H1 (cell line): ENCODE measurements at regions not wholly inside any gene's neighbourhood (a gene's known extent, or its start where the extent isn't known, plus 50 kb on each side); places are given as distances from the start of the nearest gene placed in this dataset.

Experiments
- CTCF ChIA-PET: fragments of 300-600 bp; sonication (Branson Sonifier 250); formaldehyde crosslinking; loops from one replicate; lab custom pipeline; 2021; ENCODE audit not compliant: partially characterized antibody; lab: Charles Lee
- POLR2A ChIA-PET: fragments of 300-600 bp; sonication (Branson Sonifier 250); formaldehyde crosslinking; loops from one replicate; lab custom pipeline; 2021; ENCODE audit warnings: inconsistent platforms; ENCODE audit not compliant: partially characterized antibody; lab: Charles Lee
- DNase-seq, 2 experiments: peaks; one replicate each; pipeline versions ENCODE4 v3.0.0 to v3.0.0-alpha.2; 2010 to 2022; ENCODE audit warnings: low spot score in 2 of 2, low read depth in 1 of 2, mixed read lengths in 1 of 2
- FAIRE-seq: peaks from 2 replicates; lab custom pipeline; 2011; peaks lifted over from hg19 to GRCh38; lab: Jason Lieb, UNC
- H2AFZ ChIP-seq: 2 replicates; pipeline ENCODE4 v1.8.1; 2012; ENCODE audit warnings: low read length, inconsistent platforms
- H2AK5ac ChIP-seq: 2 replicates; pipeline ENCODE4 v1.6.1; 2013; ENCODE audit warnings: low read depth, low read length
- H2BK120ac ChIP-seq: replicated peaks from 2 replicates; pipeline ENCODE3; 2013; ENCODE audit warnings: low read depth, low read length, inconsistent platforms
- H2BK12ac ChIP-seq: 2 replicates; pipeline ENCODE4 v1.6.1; 2013; ENCODE audit warnings: low read depth, low read length
- H2BK15ac ChIP-seq: 2 replicates; pipeline ENCODE4 v1.6.1; 2013; ENCODE audit warnings: low read length
- H2BK20ac ChIP-seq: 2 replicates; pipeline ENCODE4 v1.6.1; 2013; ENCODE audit warnings: low read length
- H2BK5ac ChIP-seq: 2 replicates; pipeline ENCODE4 v1.6.1; 2013; ENCODE audit warnings: low read depth, low read length
- H3K14ac ChIP-seq: 2 replicates; pipeline ENCODE4 v1.6.1; 2013; ENCODE audit warnings: inconsistent platforms; ENCODE audit not compliant: insufficient read length
- H3K18ac ChIP-seq: 2 replicates; pipeline ENCODE4 v1.6.1; 2013; ENCODE audit warnings: low read length; ENCODE audit errors: extremely low read depth
- H3K23ac ChIP-seq: 2 replicates; pipeline ENCODE4 v1.6.1; 2013; ENCODE audit warnings: inconsistent platforms; ENCODE audit not compliant: insufficient read length
- H3K23me2 ChIP-seq: 2 replicates; pipeline ENCODE4 v1.6.1; 2013; ENCODE audit warnings: low read depth, low read length
- H3K27ac ChIP-seq: 2 replicates; pipeline ENCODE4 v1.6.1; 2011; ENCODE audit warnings: low read depth, low read length, inconsistent platforms
- H3K27me3 ChIP-seq, 4 experiments: replicated peaks in 1 of 4; 1 replicate in 1 of 4; 2 replicates in 3 of 4; pipeline versions ENCODE4 v1.6.1 to v1.8.1; 2011 to 2013; ENCODE audit warnings: low read length in 3 of 4, mild to moderate bottlenecking in 3 of 4, inconsistent platforms in 2 of 4, mixed read lengths in 2 of 4, moderate library complexity in 1 of 4; ENCODE audit not compliant: control insufficient read depth in 3 of 4, insufficient read depth in 3 of 4; ENCODE audit errors: extremely low read depth in 1 of 4
- H3K36me3 ChIP-seq, 4 experiments: 2 replicates each; pipeline versions ENCODE4 v1.6.1 to v1.8.1; 2011 to 2013; ENCODE audit warnings: mild to moderate bottlenecking in 4 of 4, low read length in 3 of 4, moderate library complexity in 2 of 4, control low read depth in 1 of 4, inconsistent platforms in 1 of 4; ENCODE audit not compliant: insufficient read depth in 4 of 4, control insufficient read depth in 2 of 4
- H3K4ac ChIP-seq: replicated peaks from 2 replicates; pipeline ENCODE3; 2013; ENCODE audit warnings: low read length, low read depth, mixed read lengths, inconsistent platforms; ENCODE audit not compliant: insufficient read length
- H3K4me1 ChIP-seq, 4 experiments: replicated peaks in 1 of 4; 1 replicate in 1 of 4; 2 replicates in 3 of 4; pipeline versions ENCODE4 v1.6.1 to v1.8.1; 2011 to 2013; ENCODE audit warnings: low read length in 3 of 4, inconsistent platforms in 2 of 4, mixed read lengths in 1 of 4; ENCODE audit not compliant: insufficient read depth in 4 of 4, control insufficient read depth in 3 of 4
- H3K4me2 ChIP-seq, 2 experiments: 2 replicates each; pipeline versions ENCODE4 v1.6.1 to v1.8.1; 2011 to 2013; ENCODE audit warnings: low read depth in 2 of 2, low read length in 2 of 2, control low read depth in 1 of 2, inconsistent platforms in 1 of 2, mild to moderate bottlenecking in 1 of 2; ENCODE audit not compliant: insufficient read depth in 1 of 2
- H3K4me3 ChIP-seq, 4 experiments: fragments of 200-600, 300-600 bp in 1 of 4; sonication (generic), shearing (Covaris generic), sonication (Bioruptor Twin) in 1 of 4; 2 replicates each; pipeline versions ENCODE4 v1.5.1 to v1.8.1; 2011 to 2016; ENCODE audit warnings: low read length in 4 of 4, low read depth in 3 of 4, control low read depth in 2 of 4, inconsistent platforms in 2 of 4, mild to moderate bottlenecking in 2 of 4, mixed read lengths in 1 of 4, moderate library complexity in 1 of 4; ENCODE audit not compliant: insufficient read depth in 2 of 4; ENCODE audit errors: extremely low read depth in 1 of 4
- H3K56ac ChIP-seq: replicated peaks from 2 replicates; pipeline ENCODE3; 2013; ENCODE audit warnings: low read depth, mild to moderate bottlenecking, mixed read lengths, low read length, inconsistent platforms; ENCODE audit not compliant: insufficient read length
- H3K79me1 ChIP-seq: 2 replicates; pipeline ENCODE4 v1.6.1; 2013; ENCODE audit warnings: low read depth, low read length, control low read depth
- H3K79me2 ChIP-seq, 2 experiments: 2 replicates each; pipeline versions ENCODE4 v1.6.1 to v1.8.1; 2012 to 2013; ENCODE audit warnings: low read length in 2 of 2, mild to moderate bottlenecking in 2 of 2, inconsistent platforms in 1 of 2; ENCODE audit not compliant: insufficient read depth in 2 of 2, control insufficient read depth in 1 of 2
- H3K9ac ChIP-seq, 4 experiments: replicated peaks in 1 of 4; 1 replicate in 1 of 4; 2 replicates in 3 of 4; pipeline versions ENCODE4 v1.6.1 to v1.8.1; 2011 to 2013; ENCODE audit warnings: low read depth in 3 of 4, low read length in 3 of 4, control low read depth in 2 of 4, mild to moderate bottlenecking in 2 of 4, moderate library complexity in 2 of 4, inconsistent platforms in 1 of 4; ENCODE audit errors: extremely low read depth in 1 of 4
- H3K9me3 ChIP-seq, 2 experiments: 2 replicates each; pipeline versions ENCODE4 v1.6.1 to v1.8.1; 2012 to 2013; ENCODE audit warnings: mild to moderate bottlenecking in 2 of 2, moderate library complexity in 2 of 2, control low read depth in 1 of 2, inconsistent platforms in 1 of 2, low read depth in 1 of 2, low read length in 1 of 2, mixed read lengths in 1 of 2; ENCODE audit not compliant: insufficient read depth in 2 of 2
- H4K20me1 ChIP-seq, 2 experiments: replicated peaks in 1 of 2; 2 replicates each; pipeline versions ENCODE3 to v1.8.1; 2011 to 2013; ENCODE audit warnings: inconsistent platforms in 2 of 2, low read length in 2 of 2, mild to moderate bottlenecking in 1 of 2; ENCODE audit not compliant: insufficient read depth in 2 of 2, control insufficient read depth in 1 of 2
- H4K5ac ChIP-seq: 2 replicates; pipeline ENCODE4 v1.6.1; 2013; ENCODE audit warnings: low read length, low read depth, mixed read lengths, inconsistent platforms; ENCODE audit not compliant: insufficient read length
- H4K8ac ChIP-seq: 2 replicates; pipeline ENCODE4 v1.8.0; 2013; ENCODE audit warnings: mild to moderate bottlenecking, moderate library complexity, low read length, inconsistent platforms; ENCODE audit not compliant: insufficient read depth; ENCODE audit errors: extremely low read depth
- H4K91ac ChIP-seq: replicated peaks from 2 replicates; pipeline ENCODE3; 2013; ENCODE audit warnings: low read length, mixed read lengths, inconsistent platforms; ENCODE audit not compliant: insufficient read length
- EZH2 ChIP-seq: fragments of 200-600 bp; sonication (generic); IDR thresholded peaks from 2 replicates; pipeline ENCODE4 v1.7.1; 2012; ENCODE audit warnings: low read depth, mild to moderate bottlenecking, moderate library complexity, low read length, inconsistent platforms; ENCODE audit not compliant: severe bottlenecking
- WGBS, 2 experiments: shearing (Covaris generic) in 1 of 2; methylation state at CpG; one replicate each; pipeline versions ENCODE4 v1.1.6 to v1.1.7; 2013 to 2015; ENCODE audit warnings: low lambda C conversion rate in 2 of 2, mixed read lengths in 2 of 2, inconsistent platforms in 1 of 2, low coverage in 1 of 2, missing lambda C conversion rate in 1 of 2; ENCODE audit not compliant: insufficient replicate concordance in 2 of 2, insufficient coverage in 1 of 2, insufficient read length in 1 of 2; ENCODE audit errors: extremely low coverage in 1 of 2, missing lambda C conversion rate in 1 of 2; 5-methylcytosine and 5-hydroxymethylcytosine counted together
- TF ChIP-seq, protein P1 (sequence below): IDR thresholded peaks from 2 replicates; pipeline ENCODE4 v1.6.1; 2012; ENCODE audit warnings: inconsistent platforms

DNA sequence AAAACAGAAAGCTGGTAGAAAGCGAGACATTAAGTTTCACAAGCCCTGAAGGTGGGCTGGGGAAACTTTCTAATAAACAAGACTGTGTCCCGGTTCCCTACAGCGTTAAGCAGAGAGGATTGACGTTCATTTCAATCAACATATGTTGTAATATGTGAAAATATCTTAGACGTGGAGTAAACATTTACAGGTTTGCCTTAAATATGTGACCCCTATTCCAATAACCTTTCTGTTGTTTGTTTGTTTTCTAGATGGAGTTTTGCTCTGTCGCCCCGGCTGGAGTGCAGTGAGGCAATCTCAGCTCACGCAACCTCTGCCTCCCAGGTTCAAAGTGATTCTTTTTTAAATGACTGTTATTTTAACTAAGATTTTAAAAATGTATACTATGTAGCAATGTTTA is 526.2 kb downstream of the SUCLA2 start:
- Histone ChIP-seq H3K4ac (no peak overlapping the region), H4K91ac (no peak overlapping the region), H2BK5ac (no peak overlapping the region), H3K18ac (no peak overlapping the region), H3K79me1 (no peaks in the 10 kb centered on the region), H2BK15ac (no peak overlapping the region), H4K5ac (no peak overlapping the region), H3K4me1 (peaks cover 0 to 8% (median 4%) of the 10 kb centered on the region in 4 experiments; a peak in 4 of 7 replicates), H3K23ac (no peak overlapping the region), H3K9me3 (no peaks in the 10 kb centered on the region), H3K23me2 (no peaks in the 10 kb centered on the region), H3K56ac (no peak overlapping the region), H2BK120ac (no peak overlapping the region), H2BK20ac (no peak overlapping the region), H4K8ac (no peak overlapping the region), H2AFZ (0 out of 2 replicates have a peak overlapping the region, but pooled peaks have one; percentile 20), H3K9ac (no peak overlapping the region), H2BK12ac (no peak overlapping the region), H4K20me1 (no peaks in the 10 kb centered on the region), H3K27ac (no peak overlapping the region), H3K4me3 (no peak overlapping the region), H3K36me3 (no peaks in the 10 kb centered on the region), H3K4me2 (no peak overlapping the region), H3K27me3 (no peaks in the 10 kb centered on the region), H3K14ac (no peak overlapping the region), H2AK5ac (no peak overlapping the region), H3K79me2 (no peaks in the 10 kb centered on the region)
- FAIRE-seq, result no peak
- POLR2A ChIA-PET, result no interaction called here
- 83% methylated on average over 8 of the region's 8 CpGs; no CpG with 5 or more reads in 1 of the 2 experiments for WGBS, 2 experiments
- CTCF ChIA-PET, result interaction anchor here (1.2 kb wide), 1 partner anchor 13 kb away, joined by 3 read pairs; no protein-coding TSS in a partner anchor
- DNase-seq, result no peak
- no peak for TF ChIP-seq EZH2
- TF ChIP-seq, protein P1, sequence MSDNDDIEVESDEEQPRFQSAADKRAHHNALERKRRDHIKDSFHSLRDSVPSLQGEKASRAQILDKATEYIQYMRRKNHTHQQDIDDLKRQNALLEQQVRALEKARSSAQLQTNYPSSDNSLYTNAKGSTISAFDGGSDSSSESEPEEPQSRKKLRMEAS, result no peak
